GM19372 (cell line): ENCODE measurements at regions not wholly inside any gene's neighbourhood (a gene's known extent, or its start where the extent isn't known, plus 50 kb on each side); places are given as distances from the start of the nearest gene placed in this dataset.
"Not testable (repeated sequence)": the region's sequence is repeated elsewhere in the genome, so short reads cannot be mapped to it uniquely, and the experiment has no call there.

Experiments
- ATAC-seq: cut with Tn5 transposase; IDR thresholded peaks from one replicate; pipeline ENCODE4 v1.9.1; 2021; ENCODE audit warnings: mild to moderate bottlenecking, low read depth, moderate library complexity; ENCODE audit not compliant: unreplicated experiment

DNA sequence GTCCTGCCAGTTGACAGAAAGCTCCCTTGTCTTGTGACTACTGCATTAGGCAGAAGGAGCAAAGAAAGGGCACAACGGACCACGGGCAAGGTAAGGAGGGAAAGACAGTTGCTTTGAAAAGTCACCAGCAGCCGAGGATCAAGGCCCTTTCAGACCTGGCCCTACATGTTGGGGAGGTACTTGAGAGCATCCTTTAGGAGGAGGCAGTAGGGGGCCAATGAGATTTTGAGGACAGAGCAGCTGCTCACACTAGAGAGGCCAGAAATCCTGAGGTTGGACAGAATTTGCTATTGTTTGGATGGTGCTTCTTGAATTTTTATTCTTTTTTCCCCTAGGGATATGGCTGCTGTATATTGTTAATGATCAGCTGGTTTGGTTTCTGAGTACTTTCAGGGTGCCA lies 135.5 kb upstream of the PZP start:
- ATAC-seq = no peak

- no peak for ATAC-seq
These were observed 134.6 kb upstream of the PZP start for GRCh38 chr12:9342614-9343353.

DNA sequence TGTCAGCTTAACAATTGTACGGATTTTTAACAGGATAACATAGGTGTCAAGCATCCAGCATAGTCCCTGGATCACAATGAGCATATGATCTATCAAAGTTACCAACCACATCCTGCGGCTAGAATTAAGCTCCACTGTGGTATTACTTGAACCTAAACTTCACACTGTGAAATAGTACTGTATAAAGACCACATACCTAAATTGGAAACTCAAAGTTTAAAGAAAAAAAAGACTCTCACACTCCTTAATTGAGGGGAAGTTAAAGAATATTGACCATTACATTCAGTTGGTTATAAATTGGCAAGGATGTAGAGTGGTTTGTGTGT lies 133.0 kb upstream of the PZP start:
- no peak for ATAC-seq

- no peak for ATAC-seq
These were observed 132.4 kb upstream of the PZP start for GRCh38 chr12:9340422-9341259.

- ATAC-seq = no peak
These were observed 129.5 kb upstream of the PZP start for GRCh38 chr12:9337656-9338055.

GRCh38 chr12:9336375-9337011 lies 128.3 kb upstream of the PZP start:
- ATAC-seq = not testable (repeated sequence)

- no peak for ATAC-seq
These were observed 127.7 kb upstream of the PZP start for GRCh38 chr12:9335867-9336266.

GRCh38 chr12:9334964-9335363 lies 126.8 kb upstream of the PZP start:
- ATAC-seq = no peak

DNA sequence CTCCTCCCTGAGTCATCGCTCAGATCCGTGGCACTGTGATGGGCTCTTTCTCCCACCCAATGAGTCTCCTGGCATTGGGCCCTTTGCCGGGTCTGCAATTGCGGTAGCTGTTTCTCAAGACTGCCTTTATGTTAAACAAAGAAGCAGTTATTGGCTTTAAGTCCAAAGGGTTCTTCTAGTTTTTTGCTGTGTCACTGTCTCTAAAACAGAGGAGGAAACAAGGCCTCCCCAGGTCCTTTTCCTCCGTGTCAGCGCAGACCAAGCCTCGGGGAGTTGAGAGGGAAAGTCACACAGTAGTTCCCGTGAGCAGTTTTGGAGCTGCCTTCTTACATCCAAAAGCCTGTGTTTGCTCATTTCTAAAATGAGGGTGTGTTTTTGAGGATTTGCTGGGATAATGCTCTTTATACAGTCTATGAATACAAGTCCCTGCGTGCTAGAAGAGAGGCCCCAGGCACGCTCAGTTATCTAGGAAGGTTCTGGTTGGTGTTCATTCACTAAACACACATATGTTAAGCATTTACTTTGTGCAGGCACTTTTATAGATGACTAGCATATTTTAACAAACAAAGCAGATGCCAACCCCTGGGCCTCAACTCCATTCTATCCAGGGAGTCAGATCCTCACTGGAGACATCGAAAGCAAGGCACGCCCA lies 126.0 kb upstream of the PZP start:
- no peak for ATAC-seq

- no peak for ATAC-seq
These were observed 125.0 kb upstream of the PZP start for GRCh38 chr12:9333161-9333560.

- ATAC-seq = no peak
These were observed 124.4 kb upstream of the PZP start for GRCh38 chr12:9332564-9332963.

GRCh38 chr12:9331218-9331626 lies 123.0 kb upstream of the PZP start:
- no peak for ATAC-seq

GRCh38 chr12:9329019-9329418 lies 120.8 kb upstream of the PZP start:
- no peak for ATAC-seq

GRCh38 chr12:9328065-9328464 lies 119.9 kb upstream of the PZP start:
- ATAC-seq = no peak

DNA sequence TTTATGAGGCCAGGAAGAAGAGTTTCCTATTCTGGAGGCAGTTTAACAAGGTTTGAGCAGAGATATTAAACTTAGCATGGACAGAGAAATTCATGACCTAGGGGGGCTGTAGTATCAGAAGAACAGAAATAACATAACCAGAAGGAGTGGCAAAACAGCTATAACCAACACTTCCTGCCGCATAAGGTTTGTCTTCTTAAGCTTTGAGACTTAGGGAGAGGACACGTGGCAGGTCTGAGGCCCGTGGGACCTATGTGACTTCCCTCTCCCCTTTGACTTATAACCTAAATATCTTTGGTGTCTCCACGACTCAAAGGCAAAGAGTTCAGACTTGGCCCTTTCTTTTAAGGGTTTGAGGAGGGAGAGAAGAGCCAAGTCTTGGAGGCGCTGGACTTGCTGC lies 119.1 kb upstream of the PZP start:
- no peak for ATAC-seq

- ATAC-seq = not testable (repeated sequence)
These were observed 118.7 kb upstream of the PZP start for GRCh38 chr12:9326849-9327248.

DNA sequence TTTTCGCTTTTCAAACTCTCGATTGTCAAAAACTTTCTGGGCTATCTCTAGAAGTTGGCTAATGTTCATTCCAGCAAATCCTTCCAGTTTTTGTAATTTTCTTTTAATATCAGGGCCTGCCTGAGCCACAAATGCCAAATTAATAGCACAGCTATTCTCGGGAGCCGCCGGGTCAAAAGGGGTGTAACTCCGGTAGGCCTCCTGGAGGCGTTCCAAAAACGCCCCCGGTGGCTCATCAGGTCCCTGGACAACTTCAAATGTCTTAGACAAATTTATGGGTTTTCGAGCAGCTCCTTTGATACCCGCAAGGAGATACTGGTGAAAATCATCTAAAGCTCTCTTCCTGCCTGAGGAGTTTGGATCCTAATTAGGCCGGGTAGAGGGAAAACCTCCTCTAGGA lies 117.9 kb upstream of the PZP start:
- ATAC-seq = no peak

GRCh38 chr12:9325471-9325870 lies 117.3 kb upstream of the PZP start:
- no peak for ATAC-seq

- ATAC-seq = no peak
These were observed 116.6 kb upstream of the PZP start for GRCh38 chr12:9324782-9325181.

GRCh38 chr12:9323144-9323681 lies 115.0 kb upstream of the PZP start:
- no peak for ATAC-seq

DNA sequence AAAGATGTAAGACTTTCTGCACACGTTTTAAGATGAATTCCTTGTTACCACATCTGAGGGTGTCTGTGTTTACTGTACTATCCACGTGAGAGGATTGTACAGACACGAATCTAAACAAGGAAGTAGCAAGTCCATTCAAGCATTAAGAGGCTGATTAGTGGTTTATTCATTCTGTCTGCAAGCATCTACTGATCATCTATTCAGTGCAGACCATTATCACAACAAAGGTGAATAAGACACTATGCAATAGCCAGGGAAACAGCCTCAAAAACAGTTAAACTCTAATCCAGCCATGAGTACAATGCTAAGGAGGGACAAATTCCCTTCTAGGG lies 111.6 kb upstream of the PZP start:
- ATAC-seq = no peak
